SHP77 treated with DMSO at 0.1 percent for 48 hours (cell line): ENCODE measurements at regions not wholly inside any gene's neighbourhood (a gene's known extent, or its start where the extent isn't known, plus 50 kb on each side); places are given as distances from the start of the nearest gene placed in this dataset.

Experiments used
- DNase-seq: peaks from one replicate; lab custom pipeline; 2025; lab: John Stamatoyannopoulos, UW

GRCh38 chr2:11953258-11953657 lies 206.8 kb downstream of the LPIN1 start:
- no peak for DNase-seq

DNA sequence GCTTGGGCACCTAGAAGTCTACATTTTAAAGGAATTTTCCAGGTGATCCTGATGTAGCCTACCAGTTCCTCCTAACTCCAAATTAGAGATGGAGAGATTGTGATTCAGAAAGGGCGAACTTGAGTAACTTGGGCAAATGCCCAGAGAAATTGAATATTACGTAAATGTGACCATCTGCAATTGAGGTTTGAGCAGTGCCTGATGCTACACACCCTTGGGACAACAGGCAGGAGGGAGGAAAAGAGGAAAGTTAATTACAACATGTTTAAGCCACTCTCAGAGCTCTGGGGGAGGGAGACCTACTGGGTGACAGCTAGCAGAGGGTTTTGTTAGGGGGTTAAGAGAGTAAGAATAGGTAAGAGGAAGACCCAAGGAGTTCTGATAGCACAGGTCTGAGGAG lies 208.9 kb downstream of the LPIN1 start:
- DNase-seq, result no peak

GRCh38 chr2:11955884-11956291 lies 209.5 kb downstream of the LPIN1 start:
- no peak for DNase-seq

- no peak for DNase-seq
These were observed 216.4 kb downstream of the LPIN1 start for GRCh38 chr2:11962707-11963328.

GRCh38 chr2:11963966-11964365 lies 217.5 kb downstream of the LPIN1 start:
- no peak for DNase-seq

DNA sequence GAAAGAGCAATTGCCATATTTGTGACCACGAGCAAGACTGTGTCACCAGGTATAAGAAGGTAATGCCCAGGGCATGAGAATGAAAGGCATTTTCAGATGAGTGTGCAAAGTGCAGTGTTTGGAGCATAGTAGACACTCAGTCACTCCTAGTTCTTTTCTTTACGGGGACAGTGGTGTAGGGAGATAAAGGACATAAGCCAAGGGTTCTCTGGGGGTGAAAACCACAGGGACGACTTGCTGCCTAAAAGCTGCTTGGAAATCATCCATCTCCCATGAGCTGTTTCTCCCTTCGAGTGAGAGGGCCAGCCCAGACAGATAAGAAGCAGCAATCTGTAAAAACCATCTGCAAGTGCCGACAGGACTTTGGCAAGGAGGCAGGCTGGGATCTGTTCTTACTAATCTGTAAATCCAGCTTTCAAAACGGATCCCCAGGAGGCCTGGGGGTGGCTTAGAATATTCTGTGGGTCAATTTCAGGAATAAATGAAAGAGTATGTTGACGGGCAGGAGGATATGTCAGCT lies 221.6 kb downstream of the LPIN1 start:
- no peak for DNase-seq

GRCh38 chr2:11968521-11968920 lies 222.1 kb downstream of the LPIN1 start:
- DNase-seq, result no peak

DNA sequence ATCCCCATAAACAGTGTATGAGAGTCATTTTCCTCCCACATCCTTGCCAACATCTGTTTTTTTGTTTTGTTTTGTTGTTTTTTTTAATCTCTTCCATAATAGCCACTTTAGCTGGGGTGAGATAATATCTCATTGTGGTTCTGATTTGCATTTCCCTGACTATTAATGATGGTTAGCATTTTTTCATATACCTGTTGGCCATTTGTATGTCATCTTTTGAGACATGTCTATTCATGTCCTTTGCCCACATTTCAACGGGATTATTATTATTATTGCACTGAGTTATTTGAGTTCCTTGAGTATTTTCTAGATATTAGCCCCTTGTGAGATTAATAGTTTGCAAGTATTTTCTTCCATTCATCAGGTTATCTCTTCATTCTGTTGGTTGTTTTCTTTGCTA lies 223.3 kb downstream of the LPIN1 start:
- no peak for DNase-seq

GRCh38 chr2:11974573-11974972 lies 228.1 kb downstream of the LPIN1 start:
- DNase-seq, result no peak

DNA sequence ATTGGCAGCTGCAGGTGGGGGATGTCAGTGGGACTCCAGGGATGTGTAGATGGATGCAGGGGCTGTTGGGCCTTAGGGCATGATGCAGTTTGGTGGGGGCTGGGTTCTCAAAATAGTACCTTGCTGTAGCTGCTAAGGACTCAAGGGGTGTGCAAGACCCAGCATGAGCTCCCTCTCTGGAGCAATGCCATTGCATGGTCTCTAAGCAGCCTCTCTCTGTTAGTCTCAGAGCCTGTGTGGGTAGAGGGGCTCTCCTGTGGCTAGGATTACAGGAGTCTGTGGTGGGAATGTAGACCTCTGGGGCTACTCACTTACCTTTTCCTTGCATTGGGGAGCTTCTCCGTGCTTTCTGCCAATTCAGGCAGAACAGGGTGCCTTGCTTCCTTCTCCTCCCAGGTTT lies 228.9 kb downstream of the LPIN1 start:
- DNase-seq, result no peak

- DNase-seq, result no peak
These were observed 229.6 kb downstream of the LPIN1 start for GRCh38 chr2:11976073-11976472.

DNA sequence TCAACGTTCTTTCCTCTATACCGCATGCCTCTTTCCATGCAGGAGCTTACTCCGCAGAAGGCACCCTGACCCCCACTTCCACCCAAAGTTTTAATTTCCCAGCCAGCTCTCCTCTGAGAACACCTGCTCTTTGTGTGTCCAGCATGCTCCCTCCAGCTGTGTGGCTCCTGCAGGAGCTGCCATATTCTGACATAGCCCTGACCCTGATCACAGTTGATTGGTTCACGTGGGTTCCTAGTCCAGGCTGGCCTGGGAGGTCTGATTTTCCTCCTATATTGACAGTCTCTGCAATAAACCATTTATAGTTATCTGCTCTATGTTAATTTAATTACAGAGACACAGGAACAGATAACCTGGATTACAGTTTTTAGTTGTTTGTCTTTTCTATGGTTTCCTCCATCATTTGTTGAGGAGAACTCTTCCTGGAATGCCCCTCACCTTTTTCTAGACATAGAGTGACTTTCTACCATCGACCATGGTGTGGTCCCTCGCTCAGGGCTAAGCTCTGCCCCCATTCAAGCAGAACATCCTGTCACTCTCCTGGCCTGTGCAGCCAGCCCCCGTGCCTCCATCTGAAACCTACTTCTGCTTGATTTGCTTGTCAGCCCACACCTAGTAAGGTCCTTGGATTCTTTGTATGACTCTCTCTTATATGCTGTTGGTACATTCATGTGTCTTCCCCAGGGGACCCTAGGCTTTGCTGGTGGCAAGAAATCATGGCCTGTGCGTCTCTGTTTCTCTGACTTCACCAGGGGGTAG lies 231.5 kb downstream of the LPIN1 start:
- no peak for DNase-seq

DNA sequence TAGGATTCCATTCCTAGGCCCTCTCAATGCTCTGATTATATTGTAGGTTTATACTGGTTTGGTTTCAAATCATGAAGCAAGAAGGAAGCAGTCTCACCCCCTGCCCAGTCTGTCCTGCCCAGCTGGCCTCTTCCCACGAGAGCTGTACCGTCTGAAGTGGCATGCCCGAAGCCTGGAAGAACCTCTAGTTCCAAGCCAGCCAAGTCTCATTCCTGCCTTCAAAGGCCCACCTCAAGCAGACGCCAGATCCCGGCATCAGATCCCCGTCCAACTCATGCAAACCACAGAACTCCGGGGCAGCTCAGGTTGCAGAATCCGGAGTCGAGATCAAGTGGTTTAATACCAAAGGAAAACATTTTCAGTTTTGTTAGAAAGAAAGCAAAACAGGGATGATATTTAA lies 234.4 kb downstream of the LPIN1 start:
- DNase-seq, result no peak

DNA sequence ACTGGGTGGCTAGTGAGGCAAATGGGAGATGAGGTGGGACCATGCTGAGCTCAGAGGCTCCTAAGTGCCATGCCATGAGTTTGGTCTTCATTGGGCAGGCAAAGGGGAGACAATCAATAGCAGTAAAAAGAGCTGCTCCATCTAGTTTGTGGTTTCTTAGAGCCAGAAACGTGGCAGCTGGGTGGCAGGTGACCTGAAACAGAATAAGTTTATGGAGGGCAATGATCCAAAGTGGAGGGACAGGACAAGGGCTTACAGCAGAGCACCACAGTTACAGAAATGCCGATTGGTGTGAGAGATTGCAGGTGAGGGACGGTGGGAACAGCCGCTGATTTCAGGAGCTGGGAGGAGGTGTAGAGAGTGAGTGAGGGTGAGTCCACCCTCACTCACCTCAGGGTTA lies 237.0 kb downstream of the LPIN1 start:
- no peak for DNase-seq

GRCh38 chr2:11983870-11984269 lies 237.4 kb downstream of the LPIN1 start:
- DNase-seq, result no peak

DNA sequence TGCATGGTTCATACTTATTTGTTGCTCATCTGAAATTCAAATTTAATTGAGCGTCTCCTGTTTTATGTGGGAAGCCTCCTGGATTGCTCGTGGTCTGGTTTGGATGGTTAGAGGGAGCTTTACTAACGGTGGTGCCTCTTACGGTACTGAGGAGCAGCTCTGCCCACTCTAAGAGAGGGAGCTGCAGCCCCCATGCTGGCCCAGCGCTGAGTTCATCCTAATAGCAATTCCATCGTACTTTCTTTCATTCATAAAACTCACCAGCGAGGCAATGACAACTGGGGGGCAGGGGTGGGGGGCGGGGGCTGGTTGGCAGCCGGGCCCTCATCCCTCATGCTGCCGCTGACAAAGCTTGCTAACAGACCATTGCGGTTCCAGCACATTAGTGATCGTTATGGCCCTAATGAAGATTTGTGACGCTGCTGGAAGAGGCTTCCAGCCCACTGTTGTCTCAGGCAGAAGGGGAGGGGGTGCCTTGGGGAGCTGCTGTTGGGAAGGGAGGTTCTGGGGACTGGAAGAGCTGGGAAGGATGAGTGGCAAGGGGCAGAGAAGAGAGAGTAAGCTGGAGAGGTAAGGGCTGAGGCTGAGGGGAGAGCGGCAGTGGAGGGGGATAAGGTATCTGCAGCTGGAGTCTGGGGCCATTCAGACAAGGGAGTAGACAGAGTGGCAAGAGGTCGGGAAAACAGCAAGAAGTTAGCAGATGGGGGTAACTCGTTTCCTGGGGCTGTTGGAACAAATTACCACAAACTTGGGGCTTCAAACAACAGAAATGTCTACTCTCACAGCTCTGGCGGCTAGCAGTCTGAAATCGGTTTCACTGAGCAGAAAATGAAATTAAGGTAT lies 238.1 kb downstream of the LPIN1 start:
- no peak for DNase-seq

DNA sequence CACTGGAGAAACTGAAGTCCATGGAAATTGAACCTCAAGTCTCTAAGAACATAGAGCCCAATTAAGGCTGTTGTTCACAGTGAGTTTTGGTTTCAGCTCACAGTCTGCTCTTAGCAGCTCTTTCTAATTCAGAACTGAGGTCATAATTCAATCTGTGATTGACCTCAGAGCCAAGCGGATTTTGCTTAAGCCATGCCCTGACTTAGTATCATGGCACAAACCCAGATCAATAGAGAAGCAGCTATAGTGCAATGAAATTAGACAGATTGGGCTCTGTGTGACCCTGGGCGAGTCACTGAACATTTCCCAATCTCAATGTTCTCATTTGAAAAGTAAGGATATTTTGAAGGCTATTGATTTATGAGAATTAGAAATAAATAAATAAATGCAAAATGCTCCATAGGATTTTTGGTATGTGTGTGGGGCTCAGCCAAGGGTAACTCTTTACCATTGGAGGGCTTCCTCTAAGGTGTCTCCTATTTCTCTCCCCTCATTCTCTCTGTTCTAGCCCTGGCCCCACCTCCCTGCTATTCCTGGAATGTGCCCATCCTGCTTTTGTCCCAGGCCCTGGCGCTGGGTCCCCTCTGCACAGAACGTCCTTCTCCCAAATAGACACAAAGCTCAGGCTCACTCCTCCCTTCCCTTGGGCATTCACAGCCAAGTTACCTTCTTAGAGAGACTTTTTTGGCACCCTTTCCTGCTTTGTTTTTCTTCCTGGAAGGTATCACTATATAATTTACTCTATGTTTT lies 239.6 kb downstream of the LPIN1 start:
- no peak for DNase-seq

- no peak for DNase-seq
These were observed 240.7 kb downstream of the LPIN1 start for GRCh38 chr2:11987151-11987550.

DNA sequence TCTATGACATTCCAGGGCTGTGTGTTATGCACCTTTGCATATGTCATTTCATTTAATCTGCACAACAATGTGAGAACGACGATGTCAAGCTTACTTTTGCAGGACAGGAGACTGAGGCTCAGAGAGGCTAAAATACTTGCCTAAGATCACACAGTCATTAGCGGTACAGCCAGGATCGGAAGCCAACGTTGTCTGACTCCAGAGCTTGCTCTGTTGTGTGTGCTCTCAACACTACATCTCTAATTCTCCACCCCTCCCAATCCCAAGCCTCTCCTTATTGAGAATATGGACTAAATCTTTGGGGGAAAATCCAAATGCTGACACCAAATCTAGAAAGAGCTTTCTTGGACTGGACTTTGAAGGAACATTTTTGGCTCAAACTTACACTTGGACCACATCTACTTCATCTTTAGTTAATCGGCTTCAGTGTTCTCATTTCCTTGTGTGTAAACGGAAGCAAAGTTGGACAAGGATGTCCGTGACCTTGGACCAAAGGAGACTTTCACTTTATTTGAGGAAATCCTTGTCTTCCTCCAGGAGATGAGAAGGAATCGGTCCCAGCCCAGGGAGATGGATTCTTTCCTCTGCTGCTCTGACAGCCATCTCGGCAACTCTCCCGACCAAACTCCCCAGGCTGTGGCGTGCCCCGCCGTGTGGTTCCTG lies 242.4 kb downstream of the LPIN1 start:
- DNase-seq, result no peak

DNA sequence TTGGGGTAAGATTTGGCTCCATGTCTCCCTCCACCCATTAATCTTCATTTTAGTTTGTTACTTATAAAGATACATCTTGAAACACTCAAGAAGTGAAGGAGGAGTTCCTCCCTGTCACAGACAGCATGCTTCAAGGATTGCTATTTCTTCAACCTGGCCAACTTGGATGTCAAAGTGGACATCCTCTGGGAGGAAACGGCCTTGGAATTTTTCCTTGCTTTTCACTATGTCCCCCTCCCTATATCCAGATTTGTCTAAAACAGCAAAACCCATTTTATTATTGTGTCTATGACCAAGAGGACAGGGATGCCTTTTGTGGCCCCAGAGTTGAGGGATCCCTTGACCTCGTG lies 242.9 kb downstream of the LPIN1 start:
- DNase-seq, result no peak

DNA sequence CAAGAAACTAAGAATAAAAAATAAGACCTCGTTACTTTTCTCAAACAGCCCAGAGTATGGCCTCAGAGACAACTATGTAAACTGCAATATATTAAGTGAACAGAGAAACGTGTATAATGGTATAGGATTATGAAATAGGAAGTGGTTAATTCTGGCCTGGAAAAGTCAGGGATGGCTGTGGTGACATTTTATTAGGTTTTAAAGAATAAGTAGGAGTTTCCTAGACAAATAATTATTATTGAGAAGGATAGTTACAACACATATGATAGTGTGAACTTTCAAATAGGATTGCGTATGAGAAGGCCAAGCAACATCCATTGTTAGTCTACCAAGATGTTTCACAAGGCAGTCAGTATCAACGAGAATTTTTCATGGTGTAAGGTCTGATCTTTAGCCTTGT lies 244.1 kb downstream of the LPIN1 start:
- no peak for DNase-seq

DNA sequence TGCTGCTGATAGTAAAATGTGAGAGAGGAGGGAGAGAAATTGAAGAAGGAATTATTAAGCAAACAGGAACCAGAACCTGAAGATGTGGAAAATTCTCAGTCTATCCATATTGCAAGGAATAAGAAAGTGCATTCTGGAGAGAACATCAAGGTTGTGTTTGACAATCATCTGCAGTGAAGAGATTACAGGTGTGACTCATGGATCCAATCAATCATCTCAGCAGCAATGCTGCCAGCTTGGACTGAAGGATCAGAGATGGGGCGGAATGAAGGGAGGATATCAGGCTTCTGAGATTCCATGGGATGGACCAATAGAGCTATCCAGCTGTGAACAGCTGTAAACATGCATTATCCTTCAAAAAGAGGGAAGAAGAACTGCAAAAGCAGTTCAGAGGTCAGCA lies 247.3 kb downstream of the LPIN1 start:
- no peak for DNase-seq
